ENCODE measurements at regions not wholly inside any gene's neighbourhood (a gene's known extent, or its start where the extent isn't known, plus 50 kb on each side); places are given as distances from the start of the nearest gene placed in this dataset.

- peaks cover 0 to 3% (median 0%) of the 10 kb centered on the region in 4 donors for H3K4me1 ChIP-seq
- H3K4me3 ChIP-seq = no peak overlapping the region
- H3K27ac ChIP-seq (replicated peaks in 1 of 4) = no peak overlapping the region
- H3K36me3 ChIP-seq = no peaks in the 10 kb centered on the region
- no peak for TF ChIP-seq EP300 (IDR thresholded peaks at IDR 0.05)
- TF ChIP-seq POLR2AphosphoS5 (IDR thresholded peaks at IDR 0.05) = no peak
- no peak for TF ChIP-seq POLR2A (IDR thresholded peaks at IDR 0.05; ENCODE audit: low read depth)
- no peak for TF ChIP-seq CTCF (IDR thresholded peaks at IDR 0.05)
- H3K27me3 ChIP-seq = no peaks in the 10 kb centered on the region
- H3K9me3 ChIP-seq = no peaks in the 10 kb centered on the region
- no peak for DNase-seq (ENCODE audit: extremely low spot score)
- intact Hi-C loops (cut with DNase I) = no loop called here
- WGBS = 68% methylated on average over 4 of the region's 4 CpGs
Measured at GRCh38 chr5:89437450-89438435, 554.8 kb upstream of the MEF2C start.

- WGBS = 80% methylated on average over 3 of the region's 3 CpGs
- TF ChIP-seq POLR2A (IDR thresholded peaks at IDR 0.05; ENCODE audit: low read depth) (no peak), CTCF (IDR thresholded peaks at IDR 0.05) (no peak), EP300 (IDR thresholded peaks at IDR 0.05) (no peak), POLR2AphosphoS5 (IDR thresholded peaks at IDR 0.05) (no peak)
- Histone ChIP-seq H3K9me3 (no peaks in the 10 kb centered on the region), H3K27ac (replicated peaks in 1 of 4) (no peak overlapping the region), H3K4me3 (no peak overlapping the region), H3K4me1 (peaks cover 0 to 3% (median 0%) of the 10 kb centered on the region in 4 donors), H3K36me3 (no peaks in the 10 kb centered on the region), H3K27me3 (no peaks in the 10 kb centered on the region)
- DNase-seq (ENCODE audit: extremely low spot score) = no peak
- intact Hi-C loops (cut with DNase I) = no loop called here
Measured at GRCh38 chr5:89436464-89436863, 553.5 kb upstream of the MEF2C start.

- intact Hi-C loops (cut with DNase I) = no loop called here
- Histone ChIP-seq H3K36me3 (no peaks in the 10 kb centered on the region), H3K9me3 (no peaks in the 10 kb centered on the region), H3K27me3 (no peaks in the 10 kb centered on the region), H3K4me3 (no peak overlapping the region), H3K4me1 (peaks cover 0 to 3% (median 0%) of the 10 kb centered on the region in 4 donors), H3K27ac (replicated peaks in 1 of 4) (no peak overlapping the region)
- no peak for DNase-seq (ENCODE audit: extremely low spot score)
- WGBS = 87% methylated on average over 4 of the region's 4 CpGs
- TF ChIP-seq CTCF (IDR thresholded peaks at IDR 0.05) (no peak), EP300 (IDR thresholded peaks at IDR 0.05) (no peak), POLR2AphosphoS5 (IDR thresholded peaks at IDR 0.05) (no peak), POLR2A (IDR thresholded peaks at IDR 0.05; ENCODE audit: low read depth) (no peak)
Measured at GRCh38 chr5:89435347-89435746, 552.4 kb upstream of the MEF2C start.

GRCh38 chr5:89428624-89429023, 545.6 kb upstream of the MEF2C start:
- intact Hi-C loops (cut with DNase I) = no loop called here
- WGBS = 94% methylated on average over 1 of the region's 1 CpG

More at GRCh38 chr5:89428624-89429023, 545.6 kb upstream of the MEF2C start:
- no peak overlapping the region for H3K27ac ChIP-seq (replicated peaks in 1 of 4)
- H3K27me3 ChIP-seq = no peaks in the 10 kb centered on the region
- no peak for DNase-seq (ENCODE audit: extremely low spot score)
- H3K9me3 ChIP-seq = no peaks in the 10 kb centered on the region
- TF ChIP-seq POLR2AphosphoS5 (IDR thresholded peaks at IDR 0.05) (no peak), POLR2A (IDR thresholded peaks at IDR 0.05; ENCODE audit: low read depth) (no peak), CTCF (IDR thresholded peaks at IDR 0.05) (no peak), EP300 (IDR thresholded peaks at IDR 0.05) (no peak)
- no peak overlapping the region for H3K4me3 ChIP-seq
- no peaks in the 10 kb centered on the region for H3K36me3 ChIP-seq
- no peaks in the 10 kb centered on the region for H3K4me1 ChIP-seq

All from esophagus muscularis mucosa (tissue), 4 donors.